ENCODE measurements at regions not wholly inside any gene's neighbourhood (a gene's known extent, or its start where the extent isn't known, plus 50 kb on each side); places are given as distances from the start of the nearest gene placed in this dataset.

DNA sequence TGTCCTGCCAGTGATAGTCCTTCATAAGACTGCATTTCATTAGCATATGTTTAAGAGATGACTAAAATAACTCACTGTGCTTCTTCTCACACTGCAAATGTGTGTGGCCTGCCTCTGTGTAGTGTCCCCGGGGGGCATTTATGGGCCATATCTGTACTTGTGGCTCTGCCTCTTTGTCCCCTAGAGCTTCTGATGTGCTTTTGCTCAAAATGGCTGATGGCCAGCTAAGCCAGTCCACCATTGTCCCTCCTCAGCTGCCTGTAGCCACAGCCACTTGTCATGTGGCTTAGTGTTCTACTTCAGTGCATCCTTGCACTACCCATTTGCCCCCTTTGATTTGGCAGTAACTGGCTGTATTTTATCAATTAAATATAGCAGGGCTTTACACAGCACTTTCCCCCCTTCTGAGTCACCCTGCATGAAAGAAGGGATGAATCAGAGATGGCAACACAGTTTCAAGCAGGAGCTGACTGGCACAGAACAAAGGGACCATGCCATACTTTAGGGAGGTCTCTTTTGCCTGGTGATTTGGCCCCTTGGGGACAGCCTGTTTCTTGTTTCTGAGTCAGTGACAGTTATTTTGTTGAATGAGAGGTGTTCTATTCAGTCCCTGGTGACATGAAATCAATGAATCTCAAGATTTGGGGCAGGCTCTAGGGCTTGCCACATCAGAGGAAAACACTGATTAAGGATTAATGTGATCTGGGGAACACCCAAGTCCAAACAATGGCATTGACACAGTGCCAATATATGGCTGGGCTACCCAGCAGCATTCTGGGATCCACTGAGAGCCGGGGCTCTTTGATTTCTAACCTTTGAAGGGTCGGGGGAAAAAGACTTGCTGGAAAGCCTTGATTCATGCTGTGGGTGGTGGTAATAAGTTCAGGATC is 245.5 kb downstream of the SMARCA2 start:
- TF ChIP-seq, protein P1, sequence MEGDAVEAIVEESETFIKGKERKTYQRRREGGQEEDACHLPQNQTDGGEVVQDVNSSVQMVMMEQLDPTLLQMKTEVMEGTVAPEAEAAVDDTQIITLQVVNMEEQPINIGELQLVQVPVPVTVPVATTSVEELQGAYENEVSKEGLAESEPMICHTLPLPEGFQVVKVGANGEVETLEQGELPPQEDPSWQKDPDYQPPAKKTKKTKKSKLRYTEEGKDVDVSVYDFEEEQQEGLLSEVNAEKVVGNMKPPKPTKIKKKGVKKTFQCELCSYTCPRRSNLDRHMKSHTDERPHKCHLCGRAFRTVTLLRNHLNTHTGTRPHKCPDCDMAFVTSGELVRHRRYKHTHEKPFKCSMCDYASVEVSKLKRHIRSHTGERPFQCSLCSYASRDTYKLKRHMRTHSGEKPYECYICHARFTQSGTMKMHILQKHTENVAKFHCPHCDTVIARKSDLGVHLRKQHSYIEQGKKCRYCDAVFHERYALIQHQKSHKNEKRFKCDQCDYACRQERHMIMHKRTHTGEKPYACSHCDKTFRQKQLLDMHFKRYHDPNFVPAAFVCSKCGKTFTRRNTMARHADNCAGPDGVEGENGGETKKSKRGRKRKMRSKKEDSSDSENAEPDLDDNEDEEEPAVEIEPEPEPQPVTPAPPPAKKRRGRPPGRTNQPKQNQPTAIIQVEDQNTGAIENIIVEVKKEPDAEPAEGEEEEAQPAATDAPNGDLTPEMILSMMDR (conservative IDR thresholded peaks at IDR 0.05; ENCODE audit: control insufficient read depth, insufficient read depth, low read depth, low read length): no peak
- DNase-seq (ENCODE audit: low read depth): peak; percentile 67
- no peak overlapping the region for H3K4me3 ChIP-seq (ENCODE audit: control insufficient read depth, low read depth, low read length)

DNA sequence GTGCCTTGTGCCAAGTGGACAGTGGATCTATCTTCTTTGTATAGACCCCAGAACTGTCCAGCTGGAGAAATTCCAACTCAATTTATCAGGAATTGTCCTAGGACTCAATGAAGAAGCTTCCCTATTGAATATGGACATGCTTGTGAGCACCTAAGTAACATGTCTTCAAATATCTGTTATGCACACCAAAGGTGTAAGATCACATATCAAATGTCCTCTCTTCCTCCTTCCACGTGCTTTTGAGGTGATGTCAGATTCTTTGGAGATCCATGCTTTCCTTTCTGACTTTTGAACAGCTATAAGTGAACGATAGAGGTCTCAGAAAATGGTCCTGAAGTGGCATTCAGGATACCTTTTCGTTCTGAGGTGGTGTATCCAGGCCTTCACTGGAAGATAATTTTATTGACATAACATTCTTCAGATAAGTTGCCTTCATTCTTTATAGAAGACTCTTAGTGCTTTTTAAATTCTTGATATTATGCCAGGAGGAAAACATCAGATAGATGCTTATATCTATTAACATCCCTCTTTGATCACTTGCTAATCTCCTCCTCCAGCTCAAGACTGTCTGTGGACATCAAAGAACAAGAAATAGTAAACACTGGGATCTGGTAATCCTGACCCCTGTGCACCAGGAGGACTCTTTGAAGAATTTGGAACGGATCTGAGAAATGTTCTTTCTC is 246.4 kb downstream of the SMARCA2 start:
- DNase-seq (ENCODE audit: low read depth): no peak
- H3K4me3 ChIP-seq (ENCODE audit: control insufficient read depth, low read depth, low read length): no peak overlapping the region
- TF ChIP-seq, protein P1 (conservative IDR thresholded peaks at IDR 0.05; ENCODE audit: control insufficient read depth, insufficient read depth, low read depth, low read length): no peak

DNA sequence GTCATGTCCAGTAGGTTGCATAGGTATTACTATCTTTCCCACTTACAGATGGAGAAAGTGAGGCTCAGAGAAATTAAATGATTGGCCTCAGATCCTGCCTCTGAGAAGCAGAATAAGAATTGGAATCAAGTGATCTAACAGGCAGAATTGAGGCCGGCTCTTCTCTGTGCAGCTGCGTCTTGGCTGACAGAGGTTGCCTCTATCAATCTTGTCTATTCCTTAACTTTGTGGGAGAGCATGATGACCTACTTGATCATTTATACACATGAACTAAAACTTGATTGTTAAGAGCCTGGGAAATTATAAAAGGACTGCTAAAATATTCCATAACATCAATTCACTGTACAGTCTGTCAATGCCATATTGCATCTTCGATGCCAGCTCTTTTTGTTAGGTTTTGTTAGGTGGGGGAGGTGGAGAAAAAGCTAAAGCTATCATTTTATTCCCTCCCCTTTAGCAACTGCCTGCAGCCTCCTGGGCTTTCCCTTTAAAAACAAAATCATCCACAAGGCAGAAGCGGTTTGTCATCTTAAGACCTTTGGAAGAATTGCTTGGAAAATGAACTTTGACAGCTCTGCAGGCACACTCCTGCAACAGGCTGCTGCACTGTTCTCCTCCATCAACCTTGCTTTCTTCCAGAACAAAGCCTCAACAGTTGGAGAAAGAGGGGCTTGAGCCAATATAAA is 247.4 kb downstream of the SMARCA2 start:
- no peak overlapping the region for H3K4me3 ChIP-seq (ENCODE audit: control insufficient read depth, low read depth, low read length)
- TF ChIP-seq, protein P1 (conservative IDR thresholded peaks at IDR 0.05; ENCODE audit: control insufficient read depth, insufficient read depth, low read depth, low read length): no peak
- no peak for DNase-seq (ENCODE audit: low read depth)

DNA sequence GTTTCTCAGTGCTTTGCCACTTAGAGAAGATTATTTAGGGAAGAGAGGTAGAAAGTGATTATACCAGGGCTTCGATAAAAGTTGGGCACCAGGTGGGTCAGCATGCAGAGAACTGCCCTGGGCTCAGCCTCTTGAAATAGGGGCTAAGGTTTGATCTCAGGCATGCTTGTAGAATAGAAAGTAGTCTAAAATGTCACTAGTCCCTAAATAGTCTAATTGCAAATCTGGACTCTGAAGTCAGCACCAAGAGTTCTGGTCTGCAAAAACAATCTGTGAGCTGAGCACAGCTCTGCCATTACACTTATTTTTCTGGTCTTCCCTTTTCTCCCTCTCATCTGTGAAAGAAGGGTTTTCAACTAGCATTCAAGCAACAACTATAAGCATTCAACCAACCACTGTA is 248.0 kb downstream of the SMARCA2 start:
- no peak overlapping the region for H3K4me3 ChIP-seq (ENCODE audit: control insufficient read depth, low read depth, low read length)
- TF ChIP-seq, protein P1 (conservative IDR thresholded peaks at IDR 0.05; ENCODE audit: control insufficient read depth, insufficient read depth, low read depth, low read length): no peak
- no peak for DNase-seq (ENCODE audit: low read depth)

DNA sequence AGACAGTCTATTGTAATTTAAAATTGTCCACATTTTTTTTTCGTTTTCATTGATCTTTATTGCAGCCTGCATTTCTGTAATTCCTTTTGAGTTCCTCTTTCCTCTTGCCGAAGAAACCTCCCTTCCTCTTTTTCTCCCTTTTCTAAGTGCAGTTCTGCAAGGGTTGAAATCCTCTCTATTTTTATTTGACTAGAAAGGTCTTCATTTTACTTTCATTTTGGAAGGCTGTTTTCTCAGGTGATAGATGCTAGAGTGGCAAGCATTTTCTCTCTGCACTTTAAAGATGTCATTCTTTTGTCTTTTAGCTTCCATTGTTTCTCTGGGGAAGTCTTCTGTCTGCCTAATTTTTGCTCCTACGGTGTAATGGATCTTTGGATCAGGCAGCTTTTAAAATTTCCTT is 248.5 kb downstream of the SMARCA2 start:
- H3K4me3 ChIP-seq (ENCODE audit: control insufficient read depth, low read depth, low read length): no peak overlapping the region
- no peak for DNase-seq (ENCODE audit: low read depth)
- TF ChIP-seq, protein P1 (conservative IDR thresholded peaks at IDR 0.05; ENCODE audit: control insufficient read depth, insufficient read depth, low read depth, low read length): no peak

DNA sequence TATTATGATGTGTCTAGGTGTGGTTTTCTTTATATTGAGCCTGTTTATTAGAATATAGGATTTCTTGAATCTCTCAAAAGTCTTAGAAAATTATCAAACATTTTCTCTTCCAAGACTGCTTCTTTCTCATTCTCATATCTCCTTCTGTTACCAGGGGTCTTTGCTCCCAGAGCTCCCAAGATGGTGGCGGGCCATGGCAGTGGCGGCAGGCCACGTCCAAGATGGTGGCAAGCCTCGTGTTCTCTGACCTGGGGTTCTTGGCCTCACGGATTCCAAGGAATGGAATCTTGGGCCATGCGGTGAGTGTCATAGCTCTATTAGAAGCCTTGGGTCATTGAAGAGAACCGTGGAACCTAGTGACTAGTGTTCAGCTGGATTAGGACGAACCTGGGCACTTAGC is 248.9 kb downstream of the SMARCA2 start:
- DNase-seq (ENCODE audit: low read depth): no peak
- TF ChIP-seq, protein P1 (conservative IDR thresholded peaks at IDR 0.05; ENCODE audit: control insufficient read depth, insufficient read depth, low read depth, low read length): no peak
- no peak overlapping the region for H3K4me3 ChIP-seq (ENCODE audit: control insufficient read depth, low read depth, low read length)
